HUES6 (cell line): ENCODE measurements at regions not wholly inside any gene's neighbourhood (a gene's known extent, or its start where the extent isn't known, plus 50 kb on each side); places are given as distances from the start of the nearest gene placed in this dataset.

Experiments
- H3K27ac ChIP-seq: 2 replicates; pipeline ENCODE4 v1.7.0; 2013; ENCODE audit warnings: low read depth, mild to moderate bottlenecking, low read length, inconsistent platforms
- H3K27me3 ChIP-seq: 2 replicates; pipeline ENCODE4 v1.6.1; 2013; ENCODE audit warnings: low read length; ENCODE audit not compliant: control insufficient read depth, insufficient read depth
- H3K36me3 ChIP-seq: 2 replicates; pipeline ENCODE4 v1.6.1; 2013; ENCODE audit warnings: low read length; ENCODE audit not compliant: control insufficient read depth, insufficient read depth
- H3K4me1 ChIP-seq: 2 replicates; pipeline ENCODE4 v1.6.1; 2013; ENCODE audit warnings: low read length; ENCODE audit not compliant: control insufficient read depth, insufficient read depth
- H3K4me3 ChIP-seq: 2 replicates; pipeline ENCODE4 v1.5.1; 2013; ENCODE audit warnings: low read depth, low read length
- H3K9ac ChIP-seq: one replicate; pipeline ENCODE4 v1.6.1; 2013; ENCODE audit warnings: mild to moderate bottlenecking, low read length
- H3K9me3 ChIP-seq: 2 replicates; pipeline ENCODE4 v1.6.1; 2013; ENCODE audit warnings: low read depth, low read length; ENCODE audit not compliant: control insufficient read depth, insufficient read depth

DNA sequence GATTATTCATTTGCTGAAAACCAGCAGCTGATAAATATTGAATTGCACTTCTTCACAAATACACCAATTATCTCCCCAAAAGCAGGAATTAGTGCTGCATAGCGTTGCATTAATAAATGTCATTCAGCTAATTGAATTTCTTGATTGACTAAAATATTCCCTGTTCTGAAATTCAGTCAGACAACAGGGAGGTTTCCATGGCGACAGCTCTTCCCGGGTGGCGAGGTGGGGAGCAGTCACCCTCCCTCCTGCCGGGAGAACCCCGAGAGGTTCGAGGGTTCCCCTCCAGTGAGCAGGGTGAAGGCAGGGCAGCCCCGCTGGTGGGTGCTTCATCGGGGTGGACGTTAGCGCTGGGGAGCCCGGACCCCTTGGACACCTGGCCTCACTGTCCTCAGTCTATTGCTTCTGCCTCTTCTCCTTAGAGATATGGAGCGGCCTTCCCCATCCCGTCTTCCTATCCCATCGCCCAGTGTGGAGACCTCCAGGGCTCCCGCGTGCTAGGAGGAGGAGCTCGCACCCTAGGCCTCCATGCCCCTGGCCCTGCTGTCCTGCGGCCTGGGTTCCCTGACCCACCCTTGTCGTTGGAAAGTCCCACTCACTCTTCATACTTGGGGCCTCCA is 983.5 kb downstream of the BRD1 start:
- no peak overlapping the region for H3K27ac ChIP-seq
- H3K9me3 ChIP-seq = no peaks in the 10 kb centered on the region; the same call in 1 of the 2 replicates
- H3K4me1 ChIP-seq = no peaks in the 10 kb centered on the region; the same call in 1 of the 2 replicates
- H3K9ac ChIP-seq = no peak overlapping the region
- no peaks in the 10 kb centered on the region for H3K36me3 ChIP-seq
- H3K27me3 ChIP-seq = no peaks in the 10 kb centered on the region
- no peak overlapping the region for H3K4me3 ChIP-seq

DNA sequence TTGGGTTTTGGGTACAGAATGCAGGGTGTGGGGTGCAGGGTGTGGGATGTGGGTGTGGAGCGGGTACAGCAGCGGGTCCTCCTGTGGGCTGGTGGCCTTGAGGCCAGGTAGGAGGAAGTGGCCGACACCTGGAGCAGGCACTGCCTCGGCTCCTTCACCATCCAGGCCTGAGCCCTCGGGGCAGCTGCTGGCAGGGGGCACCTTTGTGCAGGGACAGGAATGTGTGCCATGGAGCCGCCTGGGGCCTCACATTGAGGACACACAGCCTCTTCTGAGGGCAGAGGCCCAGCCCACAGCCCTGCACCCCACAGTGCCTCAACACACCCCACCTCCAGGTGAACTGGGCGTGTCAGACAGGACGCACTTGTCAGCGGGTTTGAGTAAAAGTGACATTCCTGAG is 984.0 kb downstream of the BRD1 start:
- Histone ChIP-seq H3K27ac (no peak overlapping the region), H3K4me1 (no peaks in the 10 kb centered on the region; the same call in 1 of the 2 replicates)

DNA sequence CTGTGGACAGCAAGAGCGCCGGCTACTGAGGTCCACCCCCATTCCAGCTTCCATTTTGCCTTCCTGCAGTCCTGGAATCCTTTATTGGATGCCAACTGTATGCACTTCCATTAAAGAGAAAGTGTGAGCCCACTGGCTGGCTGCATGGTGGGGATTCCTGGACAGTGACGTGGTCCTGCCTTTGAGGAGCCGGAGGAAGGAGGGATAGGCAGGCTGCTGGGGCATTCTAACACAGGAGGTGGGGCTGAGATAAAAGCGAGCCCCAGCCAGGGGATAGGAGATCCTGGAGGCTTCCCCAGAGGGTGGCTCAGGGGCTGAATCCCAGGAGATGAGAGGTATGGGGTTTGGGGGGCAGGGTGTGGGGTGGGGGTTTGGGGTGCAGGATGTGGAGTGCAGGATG is 984.7 kb downstream of the BRD1 start:
- Histone ChIP-seq H3K4me1 (no peaks in the 10 kb centered on the region; the same call in 1 of the 2 replicates), H3K9me3 (no peaks in the 10 kb centered on the region; the same call in 1 of the 2 replicates), H3K27ac (no peak overlapping the region), H3K4me3 (no peak overlapping the region), H3K9ac (no peak overlapping the region), H3K36me3 (no peaks in the 10 kb centered on the region), H3K27me3 (no peaks in the 10 kb centered on the region)

More for the DNA sequence above, 984.0 kb downstream of the BRD1 start:
- Histone ChIP-seq H3K4me3 (no peak overlapping the region), H3K27me3 (no peaks in the 10 kb centered on the region), H3K36me3 (no peaks in the 10 kb centered on the region), H3K9me3 (no peaks in the 10 kb centered on the region; the same call in 1 of the 2 replicates), H3K9ac (no peak overlapping the region)

DNA sequence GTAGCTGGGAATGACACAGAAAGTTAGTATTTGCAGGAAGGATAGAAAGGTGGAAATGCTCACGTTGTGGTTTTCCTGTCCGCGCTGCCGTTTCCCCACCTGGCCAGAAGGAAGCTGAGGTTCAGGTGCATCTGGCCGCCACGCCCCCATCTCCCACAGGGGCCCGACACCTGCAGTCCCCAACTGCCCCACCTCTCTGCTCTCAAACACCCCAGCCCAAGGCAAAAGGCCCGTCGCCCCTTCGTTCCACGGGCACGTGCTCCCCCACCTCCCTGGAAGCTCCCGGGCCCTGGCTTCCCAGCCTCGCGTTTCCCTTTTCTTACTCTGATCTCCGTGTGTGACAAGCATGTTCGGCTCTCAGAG is 985.1 kb downstream of the BRD1 start:
- Histone ChIP-seq H3K4me1 (no peaks in the 10 kb centered on the region; the same call in 1 of the 2 replicates), H3K36me3 (no peaks in the 10 kb centered on the region), H3K27me3 (no peaks in the 10 kb centered on the region), H3K4me3 (no peak overlapping the region), H3K9ac (no peak overlapping the region), H3K9me3 (no peaks in the 10 kb centered on the region; the same call in 1 of the 2 replicates), H3K27ac (no peak overlapping the region)

DNA sequence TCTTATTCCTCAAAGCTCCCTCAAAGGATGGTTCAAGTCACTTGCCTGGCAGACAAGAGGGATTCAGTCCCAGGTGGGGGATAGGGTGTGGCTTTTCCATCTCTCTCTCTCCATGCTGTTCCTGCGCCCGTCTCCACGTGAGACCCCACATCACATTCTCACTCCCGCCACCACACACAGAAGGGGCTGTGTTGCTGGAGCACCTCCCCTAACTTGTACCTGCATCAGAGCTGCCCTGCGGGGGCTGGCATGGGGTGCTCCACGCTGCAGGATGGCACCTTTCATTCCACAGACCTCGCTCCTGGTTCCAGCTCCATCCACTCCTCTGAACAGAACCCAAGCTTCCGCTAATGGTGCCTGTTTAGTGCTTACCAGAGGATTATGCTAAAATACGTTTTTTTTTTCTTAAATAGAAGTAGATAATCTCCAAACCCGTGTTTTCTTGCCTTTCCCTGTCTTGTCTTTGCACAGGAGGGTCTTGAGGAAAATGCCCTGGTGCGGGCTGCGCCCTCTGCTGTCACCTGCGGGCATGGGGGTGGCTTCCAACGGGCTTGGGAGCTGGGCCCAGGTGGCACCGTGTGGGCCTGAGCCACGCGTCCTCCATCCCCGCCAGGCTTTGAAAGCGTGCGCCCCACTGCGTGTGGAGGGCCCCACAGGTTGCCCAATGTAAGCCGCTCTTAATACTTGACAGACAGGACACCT is 985.6 kb downstream of the BRD1 start:
- H3K27ac ChIP-seq = no peak overlapping the region
- H3K36me3 ChIP-seq = no peaks in the 10 kb centered on the region
- H3K4me1 ChIP-seq = no peaks in the 10 kb centered on the region; the same call in 1 of the 2 replicates
- no peaks in the 10 kb centered on the region for H3K27me3 ChIP-seq
- no peak overlapping the region for H3K4me3 ChIP-seq
- H3K9ac ChIP-seq = no peak overlapping the region
- peaks cover 5% of the 10 kb centered on the region; the same call in 1 of the 2 replicates for H3K9me3 ChIP-seq

DNA sequence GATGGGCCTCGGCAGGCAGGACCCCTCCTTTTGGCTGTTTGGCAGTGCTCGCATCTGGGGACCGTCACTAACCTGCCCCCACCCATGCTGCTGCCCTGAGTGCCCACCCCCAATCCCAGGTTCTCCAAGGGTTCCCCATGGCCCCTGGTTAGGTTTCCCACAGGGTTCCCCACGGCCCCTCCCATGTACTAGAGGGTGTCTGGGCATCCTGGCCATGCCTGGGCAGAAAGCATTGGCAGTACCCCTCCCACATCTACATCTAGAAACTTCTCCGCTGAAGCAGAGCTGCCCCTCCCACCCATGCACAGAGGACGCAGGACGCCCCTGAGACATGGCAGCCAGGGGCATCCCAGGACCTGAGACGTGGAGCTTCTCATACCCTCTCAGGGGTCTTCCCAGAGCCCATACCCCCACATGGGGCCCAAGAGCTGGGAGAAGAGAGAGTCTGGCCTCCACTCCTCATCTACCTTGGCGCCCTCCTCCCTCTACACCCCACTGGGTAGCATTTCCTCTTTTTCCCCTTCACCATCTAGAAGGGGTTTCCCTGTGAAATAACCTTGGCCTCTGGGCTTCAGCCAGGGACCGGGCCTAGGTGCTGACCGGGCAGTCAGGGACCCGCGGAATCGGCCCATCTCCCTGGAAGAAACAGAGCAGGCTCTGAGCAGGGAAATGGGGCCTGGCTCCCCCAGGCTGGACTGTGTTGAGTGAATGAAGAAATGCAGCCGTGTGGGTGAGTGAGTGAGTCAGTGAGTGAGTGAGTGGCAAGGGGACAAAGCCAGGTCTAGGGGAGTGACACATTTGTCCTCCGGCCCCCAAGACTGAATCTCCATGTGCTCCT is 987.3 kb downstream of the BRD1 start:
- Histone ChIP-seq H3K4me3 (no peak overlapping the region), H3K36me3 (no peaks in the 10 kb centered on the region), H3K27me3 (no peaks in the 10 kb centered on the region), H3K27ac (no peak overlapping the region), H3K9me3 (peaks cover 7% of the 10 kb centered on the region; the same call in 1 of the 2 replicates), H3K9ac (no peak overlapping the region), H3K4me1 (no peaks in the 10 kb centered on the region; the same call in 1 of the 2 replicates)

DNA sequence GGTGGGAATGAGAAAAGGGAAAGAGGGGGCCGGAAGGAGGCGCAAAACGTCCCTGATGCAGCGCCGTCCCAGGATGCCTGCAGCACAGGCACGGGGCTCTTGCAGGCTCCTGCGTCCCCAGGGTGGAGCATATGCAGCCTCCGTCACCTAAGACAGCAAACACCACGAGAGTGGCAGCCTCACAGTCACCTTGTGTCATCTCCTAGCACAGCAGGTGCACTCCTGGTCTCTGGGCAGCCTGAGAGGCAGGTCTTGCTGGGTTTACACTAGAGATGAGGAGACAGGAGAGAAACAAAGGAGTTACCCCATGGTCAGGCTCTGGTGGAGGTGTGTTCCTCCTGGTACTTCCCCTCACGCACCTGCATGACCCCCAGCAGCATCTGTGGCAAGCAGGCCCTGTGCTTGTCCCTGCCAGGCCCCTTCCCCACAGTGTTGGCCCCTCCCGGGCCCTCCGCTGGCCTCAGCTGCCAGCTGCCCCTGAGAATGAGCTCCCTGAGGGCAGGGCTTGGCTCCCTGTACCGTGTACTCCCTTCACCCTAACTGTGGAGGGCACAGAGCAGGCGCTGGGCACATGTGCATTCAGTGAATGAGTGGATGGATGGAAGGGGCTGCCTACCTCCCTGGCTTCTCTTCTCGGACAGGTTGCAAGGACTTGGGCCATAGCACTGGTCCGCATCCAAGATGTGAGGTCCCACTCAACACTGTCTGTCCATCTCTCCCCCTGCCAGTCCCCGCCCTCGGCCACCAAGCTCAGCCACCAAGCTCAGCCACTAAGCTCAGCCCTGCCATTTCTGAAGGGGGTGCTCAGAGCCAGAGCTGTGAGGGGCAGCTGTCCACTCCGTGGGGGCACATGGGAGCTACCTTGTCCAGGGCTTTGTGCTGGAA is 988.6 kb downstream of the BRD1 start:
- no peaks in the 10 kb centered on the region for H3K36me3 ChIP-seq
- H3K9me3 ChIP-seq = peaks cover 7% of the 10 kb centered on the region; the same call in 1 of the 2 replicates
- no peak overlapping the region for H3K9ac ChIP-seq
- no peak overlapping the region for H3K4me3 ChIP-seq
- H3K4me1 ChIP-seq = no peaks in the 10 kb centered on the region; the same call in 1 of the 2 replicates
- H3K27ac ChIP-seq = no peak overlapping the region
- no peaks in the 10 kb centered on the region for H3K27me3 ChIP-seq

DNA sequence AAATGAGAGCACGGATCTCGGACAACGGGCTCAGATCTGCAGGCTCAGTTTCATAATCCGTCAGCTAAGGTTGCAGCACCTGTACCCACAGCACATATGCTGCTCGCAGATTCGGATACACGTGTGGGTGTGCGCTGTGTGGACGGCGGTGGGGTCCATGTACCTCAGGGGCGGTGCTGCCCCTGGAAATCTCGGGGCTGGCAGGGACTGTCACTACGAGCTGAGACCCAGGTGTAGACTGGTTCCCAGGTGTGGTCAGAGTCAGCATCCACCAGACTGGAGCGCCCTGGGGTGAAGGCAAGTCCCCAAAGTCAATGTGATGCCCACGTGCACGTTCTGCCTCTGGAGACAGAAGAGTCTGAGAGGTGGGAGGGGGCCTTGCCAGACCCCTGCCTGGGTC is 989.3 kb downstream of the BRD1 start:
- H3K4me1 ChIP-seq = no peaks in the 10 kb centered on the region; the same call in 1 of the 2 replicates
- H3K9me3 ChIP-seq = peaks cover 7% of the 10 kb centered on the region
- no peak overlapping the region for H3K9ac ChIP-seq
- H3K36me3 ChIP-seq = no peaks in the 10 kb centered on the region
- H3K27me3 ChIP-seq = no peaks in the 10 kb centered on the region
- H3K27ac ChIP-seq = no peak overlapping the region
- no peak overlapping the region for H3K4me3 ChIP-seq

DNA sequence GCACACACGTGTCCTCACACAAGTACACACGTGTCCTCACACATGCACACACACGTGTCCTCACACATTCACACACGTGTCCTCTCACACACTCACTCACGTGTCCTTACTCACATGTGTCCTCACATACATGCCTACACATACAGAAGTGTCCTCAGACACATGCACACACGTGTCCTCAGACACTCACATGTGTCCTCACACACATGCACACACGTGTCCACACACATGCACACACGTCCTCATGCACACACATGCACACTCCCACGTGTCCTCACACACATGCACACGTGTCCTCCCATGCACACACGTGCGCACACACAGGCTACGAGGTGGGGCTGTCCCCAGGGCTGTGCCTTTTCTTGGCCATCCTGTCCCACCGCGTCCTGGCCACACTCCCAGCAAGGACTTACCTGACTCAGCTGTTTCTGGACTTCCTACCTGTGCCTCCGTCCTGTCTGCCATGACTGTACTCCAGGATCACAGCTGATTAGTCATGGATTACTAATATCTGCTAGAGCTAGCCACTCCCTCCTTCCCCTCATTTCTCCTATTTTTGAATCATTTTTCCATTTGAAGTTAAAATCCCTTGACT is 990.2 kb downstream of the BRD1 start:
- Histone ChIP-seq H3K36me3 (no peaks in the 10 kb centered on the region), H3K4me3 (no peak overlapping the region), H3K9me3 (peaks cover 17% of the 10 kb centered on the region), H3K9ac (no peak overlapping the region), H3K27ac (no peak overlapping the region), H3K27me3 (no peaks in the 10 kb centered on the region), H3K4me1 (no peaks in the 10 kb centered on the region)
